Brain microvascular endothelial cell (primary cell): ENCODE measurements at regions not wholly inside any gene's neighbourhood (a gene's known extent, or its start where the extent isn't known, plus 50 kb on each side); places are given as distances from the start of the nearest gene placed in this dataset.

Experiments used
- DNase-seq: peaks from one replicate; pipeline ENCODE4 v3.0.0-alpha.2; 2020
- H3K27ac ChIP-seq: fragments of 250-450 bp; sonication (Bioruptor Pico); 2 replicates; pipeline ENCODE4 v1.5.1; 2020; ENCODE audit warnings: mild to moderate bottlenecking, moderate library complexity
- H3K27me3 ChIP-seq: fragments of 250-450 bp; sonication (Bioruptor Pico); replicated peaks from 2 replicates; pipeline ENCODE4 v1.5.1; 2020; ENCODE audit warnings: mild to moderate bottlenecking
- H3K36me3 ChIP-seq: fragments of 250-450 bp; sonication (Bioruptor Pico); replicated peaks from 2 replicates; pipeline ENCODE4 v1.5.1; 2020; ENCODE audit warnings: mild to moderate bottlenecking
- H3K4me3 ChIP-seq: 2 replicates; pipeline ENCODE4 v1.5.1; 2011; ENCODE audit warnings: low read depth, mild to moderate bottlenecking, control low read depth, low read length, moderate library complexity
- in situ Hi-C: cut with HindIII; loops from 2 replicates; pipeline ENCODE4 v1.10.0; 2017; ENCODE audit warnings: low sequenced_read_pairs, low pct_ligation_motif_present
- TF ChIP-seq, protein P1 (sequence below): IDR thresholded peaks from 2 replicates; pipeline ENCODE4 v1.5.1; 2011; ENCODE audit warnings: low read depth, mild to moderate bottlenecking, moderate library complexity, low read length, control low read depth, inconsistent platforms; ENCODE audit errors: missing control alignments

- Histone ChIP-seq H3K36me3 (no peaks in the 10 kb centered on the region), H3K27ac (no peak overlapping the region), H3K27me3 (no peaks in the 10 kb centered on the region), H3K4me3 (no peak overlapping the region)
- TF ChIP-seq, protein P1, sequence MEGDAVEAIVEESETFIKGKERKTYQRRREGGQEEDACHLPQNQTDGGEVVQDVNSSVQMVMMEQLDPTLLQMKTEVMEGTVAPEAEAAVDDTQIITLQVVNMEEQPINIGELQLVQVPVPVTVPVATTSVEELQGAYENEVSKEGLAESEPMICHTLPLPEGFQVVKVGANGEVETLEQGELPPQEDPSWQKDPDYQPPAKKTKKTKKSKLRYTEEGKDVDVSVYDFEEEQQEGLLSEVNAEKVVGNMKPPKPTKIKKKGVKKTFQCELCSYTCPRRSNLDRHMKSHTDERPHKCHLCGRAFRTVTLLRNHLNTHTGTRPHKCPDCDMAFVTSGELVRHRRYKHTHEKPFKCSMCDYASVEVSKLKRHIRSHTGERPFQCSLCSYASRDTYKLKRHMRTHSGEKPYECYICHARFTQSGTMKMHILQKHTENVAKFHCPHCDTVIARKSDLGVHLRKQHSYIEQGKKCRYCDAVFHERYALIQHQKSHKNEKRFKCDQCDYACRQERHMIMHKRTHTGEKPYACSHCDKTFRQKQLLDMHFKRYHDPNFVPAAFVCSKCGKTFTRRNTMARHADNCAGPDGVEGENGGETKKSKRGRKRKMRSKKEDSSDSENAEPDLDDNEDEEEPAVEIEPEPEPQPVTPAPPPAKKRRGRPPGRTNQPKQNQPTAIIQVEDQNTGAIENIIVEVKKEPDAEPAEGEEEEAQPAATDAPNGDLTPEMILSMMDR, result no peak
- no peak for DNase-seq
- in situ Hi-C loops, result no loop called here
Measured at GRCh38 chr22:49152127-49152938, 675.3 kb downstream of the BRD1 start.

GRCh38 chr22:49151256-49152126 lies 676.2 kb downstream of the BRD1 start:
- Histone ChIP-seq H3K27ac (no peak overlapping the region), H3K36me3 (no peaks in the 10 kb centered on the region), H3K27me3 (no peaks in the 10 kb centered on the region), H3K4me3 (no peak overlapping the region)
- in situ Hi-C loops, result no loop called here
- TF ChIP-seq, protein P1, result no peak
- no peak for DNase-seq

GRCh38 chr22:49150801-49151221 lies 676.9 kb downstream of the BRD1 start:
- TF ChIP-seq, protein P1, result no peak
- DNase-seq, result no peak
- no peak overlapping the region for H3K4me3 ChIP-seq
- no peaks in the 10 kb centered on the region for H3K27me3 ChIP-seq
- H3K27ac ChIP-seq, result no peak overlapping the region
- in situ Hi-C loops, result no loop called here
- no peaks in the 10 kb centered on the region for H3K36me3 ChIP-seq

- no peaks in the 10 kb centered on the region for H3K36me3 ChIP-seq
- no peak for DNase-seq
- TF ChIP-seq, protein P1, result no peak
- H3K27me3 ChIP-seq, result no peaks in the 10 kb centered on the region
- no peak overlapping the region for H3K4me3 ChIP-seq
- in situ Hi-C loops, result no loop called here
- H3K27ac ChIP-seq, result no peak overlapping the region
Measured at GRCh38 chr22:49149721-49150608, 677.7 kb downstream of the BRD1 start.

- H3K27me3 ChIP-seq, result no peaks in the 10 kb centered on the region
- no peak for DNase-seq
- H3K4me3 ChIP-seq, result no peak overlapping the region
- TF ChIP-seq, protein P1, result no peak
- no peak overlapping the region for H3K27ac ChIP-seq
- H3K36me3 ChIP-seq, result no peaks in the 10 kb centered on the region
- in situ Hi-C loops, result no loop called here
Measured at GRCh38 chr22:49148895-49149418, 678.7 kb downstream of the BRD1 start.
